Activated naive CD4-positive, alpha-beta T cell treated with anti-CD3 and anti-CD28 coated beads, Interleukin-2, amount 50 U/mL, for 24 hours (primary cell): ENCODE measurements at regions not wholly inside any gene's neighbourhood (a gene's known extent, or its start where the extent isn't known, plus 50 kb on each side); places are given as distances from the start of the nearest gene placed in this dataset.

ENCODE experiments used
- H3K27ac Mint-ChIP-seq: one replicate; pipeline ENCODE4 v1.8.0; 2021; ENCODE audit warnings: mild to moderate bottlenecking, mixed read lengths
- H3K27me3 Mint-ChIP-seq: one replicate; pipeline ENCODE4 v1.8.0; 2021; ENCODE audit warnings: mixed read lengths
- H3K36me3 Mint-ChIP-seq: one replicate; pipeline ENCODE4 v1.8.0; 2021; ENCODE audit warnings: mixed read lengths
- H3K4me1 Mint-ChIP-seq: one replicate; pipeline ENCODE4 v1.8.0; 2021; ENCODE audit warnings: mixed read lengths
- H3K4me3 Mint-ChIP-seq: one replicate; pipeline ENCODE4 v1.8.0; 2021; ENCODE audit warnings: mild to moderate bottlenecking, mixed read lengths
- H3K9me3 Mint-ChIP-seq: one replicate; pipeline ENCODE4 v1.8.0; 2021; ENCODE audit warnings: mixed read lengths

DNA sequence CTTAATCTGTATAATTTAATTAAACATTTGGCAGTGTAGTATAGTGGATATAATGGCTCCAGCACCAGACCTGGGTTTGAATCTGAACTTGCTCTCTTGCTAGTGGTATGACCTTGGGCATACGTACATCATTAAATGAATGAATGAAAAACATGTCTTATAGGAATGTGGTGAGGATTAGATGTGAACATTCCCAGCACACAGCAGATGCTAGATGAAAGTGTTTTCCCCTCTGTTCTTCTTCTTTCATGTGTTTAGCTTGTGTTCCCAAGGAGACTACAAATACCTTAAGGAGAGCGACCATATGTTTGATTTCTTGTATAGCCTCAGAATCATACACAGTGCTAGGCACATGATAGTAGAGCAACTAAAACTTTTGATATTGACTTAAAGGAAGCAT is 56.5 kb downstream of the CT47B1 start:
- Mint-ChIP-seq H3K4me3 (no peak overlapping the region), H3K27me3 (no peaks in the 10 kb centered on the region), H3K9me3 (no peaks in the 10 kb centered on the region), H3K36me3 (no peaks in the 10 kb centered on the region), H3K27ac (no peak overlapping the region), H3K4me1 (no peaks in the 10 kb centered on the region)

DNA sequence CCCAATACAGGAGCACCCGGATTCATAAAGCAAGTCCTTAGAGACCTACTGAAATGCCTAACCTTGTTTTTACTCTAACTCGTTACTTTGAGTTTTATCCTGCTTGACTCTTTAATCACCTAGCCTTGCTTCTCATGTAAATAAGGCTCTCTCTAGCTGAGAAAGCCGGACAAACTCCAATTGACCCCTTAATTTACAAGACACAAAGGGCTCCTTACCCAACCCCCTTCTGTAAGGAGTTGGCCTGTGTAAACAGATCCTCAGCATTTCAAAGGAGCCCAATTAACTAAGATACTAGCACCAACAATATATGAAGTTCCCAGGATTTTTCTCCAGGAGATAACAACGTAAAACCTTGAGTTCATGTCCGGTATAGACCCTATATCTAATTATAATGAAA is 61.7 kb downstream of the CT47B1 start:
- Mint-ChIP-seq H3K9me3 (no peaks in the 10 kb centered on the region), H3K27me3 (no peaks in the 10 kb centered on the region), H3K4me1 (no peaks in the 10 kb centered on the region), H3K36me3 (no peaks in the 10 kb centered on the region), H3K4me3 (no peak overlapping the region), H3K27ac (no peak overlapping the region)

DNA sequence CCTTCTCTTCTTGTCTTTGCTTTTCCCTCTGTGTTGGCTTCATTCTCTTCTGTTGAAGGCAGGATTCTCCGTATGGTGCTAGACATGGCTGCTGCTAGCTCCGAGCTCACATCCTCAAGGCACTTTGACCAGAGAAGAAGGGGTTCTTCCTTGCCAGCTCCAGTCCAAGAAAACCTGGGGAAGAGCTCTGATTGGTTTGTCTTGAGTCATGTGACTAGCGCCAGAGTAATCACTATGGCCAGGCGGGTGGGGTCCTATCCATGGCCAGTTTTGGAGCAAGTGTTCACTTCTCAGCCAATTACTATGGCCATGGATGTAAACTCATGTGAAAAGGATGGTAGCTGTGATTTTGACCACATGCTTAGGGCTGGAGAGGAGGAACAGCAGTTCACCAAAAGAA is 74.2 kb downstream of the CT47B1 start:
- H3K9me3 Mint-ChIP-seq, result no peaks in the 10 kb centered on the region
- no peaks in the 10 kb centered on the region for H3K36me3 Mint-ChIP-seq
- no peaks in the 10 kb centered on the region for H3K27me3 Mint-ChIP-seq
- no peak overlapping the region for H3K27ac Mint-ChIP-seq
- no peak overlapping the region for H3K4me3 Mint-ChIP-seq
- H3K4me1 Mint-ChIP-seq, result peaks cover 40% of the 10 kb centered on the region

DNA sequence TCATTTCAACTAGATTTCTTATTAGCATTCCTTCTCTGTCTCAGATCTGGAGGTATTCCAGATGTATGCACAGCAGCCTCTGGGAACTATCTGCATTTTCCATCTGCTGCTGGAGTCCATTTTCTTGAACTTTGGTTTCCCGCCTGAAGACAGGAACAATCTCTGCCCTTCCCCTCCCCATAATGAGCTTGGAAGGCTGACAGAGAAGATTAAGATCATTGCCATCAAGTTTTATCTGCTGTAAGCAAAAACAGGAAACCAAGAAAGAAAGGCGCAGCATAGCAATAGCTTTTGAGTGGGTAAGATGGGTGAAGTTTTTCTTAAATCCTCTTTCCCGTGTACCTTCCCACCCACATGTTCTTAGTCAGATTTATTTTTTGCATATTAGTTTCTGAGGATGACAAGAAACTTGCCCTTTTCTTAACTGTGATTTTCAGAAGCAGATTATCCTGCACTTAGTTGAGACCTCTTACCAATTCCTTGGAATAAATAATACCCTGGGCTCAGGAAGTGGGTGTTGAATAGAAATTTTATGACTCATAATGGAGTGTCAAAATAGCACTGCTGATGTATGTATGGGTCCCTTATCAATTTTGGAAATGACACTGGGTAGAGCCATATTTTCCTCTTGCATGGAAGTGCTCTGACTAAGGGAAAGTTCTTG is 78.3 kb downstream of the CT47B1 start:
- H3K9me3 Mint-ChIP-seq, result no peaks in the 10 kb centered on the region
- peak overlapping the region; percentile 55 for H3K27ac Mint-ChIP-seq
- no peaks in the 10 kb centered on the region for H3K27me3 Mint-ChIP-seq
- H3K36me3 Mint-ChIP-seq, result no peaks in the 10 kb centered on the region
- peak overlapping the region; percentile 26 for H3K4me3 Mint-ChIP-seq
- peaks cover 61% of the 10 kb centered on the region for H3K4me1 Mint-ChIP-seq

DNA sequence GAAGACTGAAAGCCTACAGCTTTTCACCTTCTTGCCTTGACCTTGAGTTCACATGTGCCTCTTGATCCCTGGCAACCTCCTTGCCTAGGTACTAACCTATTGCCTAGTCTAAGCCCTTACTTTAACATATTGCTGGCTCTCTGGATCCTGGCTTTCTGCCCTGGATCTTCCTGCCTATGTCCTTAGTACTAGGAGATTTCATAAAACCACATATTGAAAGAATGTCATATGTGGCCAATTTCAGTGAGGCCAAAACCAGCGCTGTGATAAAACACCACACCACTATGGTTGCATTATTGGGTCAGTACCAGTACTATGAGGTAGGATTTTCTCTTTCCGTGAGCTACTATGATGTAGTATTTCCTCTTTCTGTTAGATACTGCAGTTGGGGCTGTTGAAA is 80.4 kb downstream of the CT47B1 start:
- Mint-ChIP-seq H3K27ac (no peak overlapping the region), H3K27me3 (no peaks in the 10 kb centered on the region), H3K4me3 (no peak overlapping the region), H3K36me3 (no peaks in the 10 kb centered on the region), H3K4me1 (peaks cover 60% of the 10 kb centered on the region), H3K9me3 (no peaks in the 10 kb centered on the region)

DNA sequence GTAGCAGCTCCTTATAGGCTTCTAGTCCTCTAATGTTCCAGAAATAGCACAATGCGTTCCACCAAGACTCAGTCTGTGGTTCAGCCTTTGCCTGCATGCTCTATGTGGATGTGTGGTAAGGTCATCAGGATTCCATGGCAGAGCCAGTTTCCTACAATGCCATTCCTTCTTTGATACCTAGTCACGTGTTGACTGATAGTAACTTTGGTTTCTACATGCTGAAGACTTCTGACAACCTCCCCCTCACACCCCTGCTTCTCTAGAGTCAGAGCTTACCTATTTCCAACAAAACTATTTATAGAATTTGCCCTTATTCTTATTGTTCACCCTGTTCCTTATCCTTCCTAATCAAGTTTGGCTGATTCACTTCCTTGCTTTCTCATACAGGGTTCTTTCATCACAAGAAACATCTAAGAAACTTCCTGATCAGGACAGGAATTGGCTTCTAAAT is 81.1 kb downstream of the CT47B1 start:
- H3K36me3 Mint-ChIP-seq, result no peaks in the 10 kb centered on the region
- no peaks in the 10 kb centered on the region for H3K27me3 Mint-ChIP-seq
- H3K4me3 Mint-ChIP-seq, result no peak overlapping the region
- H3K27ac Mint-ChIP-seq, result peak overlapping the region; percentile 4
- H3K9me3 Mint-ChIP-seq, result no peaks in the 10 kb centered on the region
- H3K4me1 Mint-ChIP-seq, result peaks cover 58% of the 10 kb centered on the region

DNA sequence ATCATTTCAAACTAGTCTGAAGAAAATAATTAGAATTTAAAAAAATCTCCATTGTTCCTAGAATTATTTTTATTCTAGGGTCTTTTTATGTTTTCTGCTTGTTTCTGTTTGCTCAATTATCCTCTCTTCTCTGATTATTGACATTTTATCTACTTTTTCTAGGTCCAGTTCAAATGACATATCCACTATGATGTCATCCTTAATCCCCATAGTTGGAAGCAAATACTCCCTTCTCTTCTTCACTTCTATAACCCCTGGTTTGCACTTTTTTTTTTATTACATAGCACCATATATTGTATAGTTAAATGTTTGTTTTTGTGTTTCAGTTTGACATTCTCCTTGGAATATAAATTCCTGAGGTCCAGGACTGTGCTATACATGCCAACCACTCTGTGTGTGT is 82.6 kb downstream of the CT47B1 start:
- no peaks in the 10 kb centered on the region for H3K36me3 Mint-ChIP-seq
- H3K9me3 Mint-ChIP-seq, result no peaks in the 10 kb centered on the region
- H3K4me1 Mint-ChIP-seq, result peaks cover 48% of the 10 kb centered on the region
- H3K27ac Mint-ChIP-seq, result no peak overlapping the region
- H3K27me3 Mint-ChIP-seq, result no peaks in the 10 kb centered on the region
- no peak overlapping the region for H3K4me3 Mint-ChIP-seq

DNA sequence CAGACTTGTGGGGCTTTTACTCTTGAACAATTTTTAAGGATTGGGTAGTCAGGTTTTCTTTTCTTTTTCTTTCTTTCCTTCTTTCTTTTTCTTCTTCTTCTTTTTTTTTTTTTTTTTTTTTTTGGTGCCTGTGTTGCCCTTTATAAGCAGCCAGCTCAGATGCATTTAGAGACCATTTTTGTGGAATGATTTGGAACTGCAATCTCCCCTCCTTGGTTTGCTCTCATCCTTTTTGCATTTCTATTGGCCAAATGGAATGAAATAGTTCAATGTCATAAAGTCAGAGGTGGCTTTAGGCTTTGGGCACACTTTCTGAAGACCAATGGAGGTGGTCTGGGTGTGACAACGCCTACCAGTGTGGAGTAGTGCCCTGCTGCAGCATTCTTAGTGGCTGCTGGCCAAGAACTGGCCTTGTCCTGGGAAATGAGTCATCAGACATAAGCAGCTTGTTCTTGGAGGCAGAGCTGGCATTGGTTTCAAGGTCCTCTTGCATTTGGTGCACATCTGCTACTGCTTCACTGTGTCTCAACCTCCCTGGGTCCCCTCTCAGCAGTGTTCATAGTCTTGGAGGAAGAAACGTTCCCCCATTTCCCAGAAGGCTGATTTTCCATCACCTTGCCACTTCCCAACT is 84.5 kb downstream of the CT47B1 start:
- Mint-ChIP-seq H3K4me1 (peaks cover 31% of the 10 kb centered on the region), H3K4me3 (peak overlapping the region; percentile 42), H3K27me3 (no peaks in the 10 kb centered on the region), H3K27ac (no peak overlapping the region), H3K36me3 (no peaks in the 10 kb centered on the region), H3K9me3 (no peaks in the 10 kb centered on the region)

DNA sequence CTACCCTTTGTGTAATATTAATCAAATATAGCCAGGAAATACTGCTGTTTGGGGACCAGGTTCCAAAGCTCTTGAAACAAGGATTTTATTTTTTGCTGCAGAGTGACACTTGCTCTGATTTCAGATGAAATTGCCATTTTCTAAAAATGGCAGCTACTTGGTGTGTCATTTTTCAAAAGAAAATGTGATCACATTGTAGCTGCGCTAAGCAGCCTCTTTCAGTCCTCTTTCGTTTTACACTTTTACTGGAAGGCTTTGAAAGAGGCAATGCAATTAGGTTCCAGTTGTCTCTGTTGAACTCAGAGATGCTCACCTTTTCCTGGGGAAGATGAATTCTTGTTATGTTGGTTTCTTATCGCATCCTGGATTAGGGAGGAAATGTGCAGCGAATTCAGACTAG is 85.1 kb downstream of the CT47B1 start:
- no peaks in the 10 kb centered on the region for H3K27me3 Mint-ChIP-seq
- no peaks in the 10 kb centered on the region for H3K9me3 Mint-ChIP-seq
- H3K4me1 Mint-ChIP-seq, result peaks cover 25% of the 10 kb centered on the region
- H3K27ac Mint-ChIP-seq, result no peak overlapping the region
- H3K4me3 Mint-ChIP-seq, result no peak overlapping the region
- no peaks in the 10 kb centered on the region for H3K36me3 Mint-ChIP-seq

DNA sequence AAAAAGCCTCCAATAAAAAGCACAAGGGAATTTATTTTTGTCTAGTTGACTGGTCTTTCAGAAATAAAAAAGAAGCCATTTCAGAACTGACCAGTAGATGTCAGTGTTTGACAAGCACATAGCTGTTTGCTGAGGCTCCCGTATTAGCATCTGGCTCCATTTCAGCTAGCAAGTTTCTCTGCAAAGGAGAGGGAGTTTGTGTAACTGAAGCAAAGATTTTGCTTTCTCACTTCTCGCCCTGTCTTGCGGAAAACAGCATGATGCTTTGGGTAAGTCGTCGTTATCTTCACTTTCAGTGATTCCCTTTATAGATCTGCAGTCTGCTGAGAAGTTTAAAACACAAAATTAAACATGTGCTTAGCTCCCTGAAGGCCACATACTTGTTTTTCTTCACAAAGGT is 85.5 kb downstream of the CT47B1 start:
- Mint-ChIP-seq H3K4me1 (peaks cover 21% of the 10 kb centered on the region), H3K4me3 (no peak overlapping the region), H3K27me3 (no peaks in the 10 kb centered on the region), H3K9me3 (no peaks in the 10 kb centered on the region), H3K27ac (no peak overlapping the region), H3K36me3 (no peaks in the 10 kb centered on the region)

DNA sequence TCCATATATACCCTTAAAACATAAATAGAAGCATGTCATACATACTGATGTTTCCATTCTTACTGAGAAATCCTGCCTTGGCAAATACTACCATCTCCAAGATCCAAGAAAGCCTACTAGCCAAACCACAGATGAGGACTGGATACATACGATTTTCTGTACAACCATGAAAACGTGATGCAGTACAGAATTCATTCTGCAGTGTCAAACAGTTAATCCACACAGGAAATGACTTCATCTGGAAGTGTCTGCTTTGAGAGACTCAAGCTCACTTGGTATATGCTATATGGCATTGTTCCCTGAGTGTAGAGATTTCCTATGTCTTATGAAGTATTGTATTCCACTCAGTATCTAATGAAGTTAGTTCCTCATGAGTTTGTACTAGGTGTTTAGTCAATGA is 94.3 kb downstream of the CT47B1 start:
- H3K27me3 Mint-ChIP-seq, result no peaks in the 10 kb centered on the region
- H3K4me3 Mint-ChIP-seq, result no peak overlapping the region
- no peaks in the 10 kb centered on the region for H3K4me1 Mint-ChIP-seq
- no peak overlapping the region for H3K27ac Mint-ChIP-seq
- H3K36me3 Mint-ChIP-seq, result no peaks in the 10 kb centered on the region
- H3K9me3 Mint-ChIP-seq, result no peaks in the 10 kb centered on the region

DNA sequence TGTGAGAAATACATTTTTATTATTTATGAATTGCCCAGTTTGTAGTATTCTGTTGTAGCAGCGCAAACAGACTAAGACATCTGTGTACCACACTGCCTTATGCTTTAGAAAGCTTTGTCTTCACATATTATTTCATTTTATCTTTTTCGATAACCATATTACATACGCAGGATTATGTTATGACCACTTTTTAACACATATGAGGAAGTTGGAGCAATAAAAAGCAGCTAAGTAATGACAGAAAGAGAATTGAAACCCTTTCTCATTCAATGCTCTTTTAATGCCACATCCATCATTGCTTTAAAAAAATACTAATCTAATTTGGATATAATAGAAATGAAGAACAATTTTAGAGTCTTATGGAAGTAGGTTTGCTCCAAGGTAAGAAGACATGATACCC is 99.7 kb downstream of the CT47B1 start:
- H3K36me3 Mint-ChIP-seq, result no peaks in the 10 kb centered on the region
- H3K27me3 Mint-ChIP-seq, result no peaks in the 10 kb centered on the region
- H3K4me3 Mint-ChIP-seq, result no peak overlapping the region
- no peaks in the 10 kb centered on the region for H3K9me3 Mint-ChIP-seq
- H3K27ac Mint-ChIP-seq, result no peak overlapping the region
- no peaks in the 10 kb centered on the region for H3K4me1 Mint-ChIP-seq

DNA sequence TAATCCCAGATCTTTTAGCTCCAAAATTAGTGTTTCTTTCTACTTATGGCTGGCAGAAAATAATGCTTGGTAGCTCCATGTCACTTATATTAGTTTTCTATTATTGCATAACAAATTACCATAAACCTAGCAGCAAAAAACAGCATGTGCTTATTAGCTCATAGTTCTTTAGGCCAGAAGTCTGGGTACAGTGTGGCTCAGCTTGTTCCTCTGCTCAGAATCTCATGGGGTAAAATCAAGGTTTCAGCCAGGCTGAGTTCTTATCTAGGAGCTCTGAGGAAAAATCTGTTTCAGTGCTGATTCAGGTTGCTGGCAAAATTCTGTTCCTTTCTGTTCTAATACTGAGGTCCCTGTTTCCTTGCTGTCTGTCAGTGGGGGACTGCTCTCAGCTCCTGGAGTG is 101.1 kb downstream of the CT47B1 start:
- Mint-ChIP-seq H3K36me3 (no peaks in the 10 kb centered on the region), H3K27me3 (no peaks in the 10 kb centered on the region), H3K4me1 (no peaks in the 10 kb centered on the region), H3K27ac (no peak overlapping the region), H3K9me3 (no peaks in the 10 kb centered on the region), H3K4me3 (no peak overlapping the region)

DNA sequence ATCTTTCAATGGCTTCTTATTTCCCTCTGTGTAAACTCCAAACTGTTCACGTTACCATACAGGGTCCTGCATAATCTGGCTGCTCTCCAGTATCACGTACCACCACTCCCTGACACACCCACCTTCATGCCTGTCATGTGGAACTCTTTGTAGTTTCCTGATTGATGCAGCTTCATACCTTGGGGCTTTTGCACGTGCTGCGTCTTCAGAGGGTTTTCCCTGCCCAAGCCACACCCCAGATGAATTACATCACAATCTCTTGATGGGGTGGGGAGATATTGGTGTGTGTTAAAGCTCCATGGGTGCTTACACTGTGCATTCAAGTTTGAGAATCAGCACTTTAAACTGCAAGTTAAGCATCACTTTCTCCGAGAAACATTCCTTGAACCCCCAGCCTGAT is 101.9 kb downstream of the CT47B1 start:
- H3K4me3 Mint-ChIP-seq, result no peak overlapping the region
- no peaks in the 10 kb centered on the region for H3K4me1 Mint-ChIP-seq
- H3K27me3 Mint-ChIP-seq, result no peaks in the 10 kb centered on the region
- no peaks in the 10 kb centered on the region for H3K36me3 Mint-ChIP-seq
- H3K9me3 Mint-ChIP-seq, result no peaks in the 10 kb centered on the region
- peak overlapping the region; percentile 15 for H3K27ac Mint-ChIP-seq

DNA sequence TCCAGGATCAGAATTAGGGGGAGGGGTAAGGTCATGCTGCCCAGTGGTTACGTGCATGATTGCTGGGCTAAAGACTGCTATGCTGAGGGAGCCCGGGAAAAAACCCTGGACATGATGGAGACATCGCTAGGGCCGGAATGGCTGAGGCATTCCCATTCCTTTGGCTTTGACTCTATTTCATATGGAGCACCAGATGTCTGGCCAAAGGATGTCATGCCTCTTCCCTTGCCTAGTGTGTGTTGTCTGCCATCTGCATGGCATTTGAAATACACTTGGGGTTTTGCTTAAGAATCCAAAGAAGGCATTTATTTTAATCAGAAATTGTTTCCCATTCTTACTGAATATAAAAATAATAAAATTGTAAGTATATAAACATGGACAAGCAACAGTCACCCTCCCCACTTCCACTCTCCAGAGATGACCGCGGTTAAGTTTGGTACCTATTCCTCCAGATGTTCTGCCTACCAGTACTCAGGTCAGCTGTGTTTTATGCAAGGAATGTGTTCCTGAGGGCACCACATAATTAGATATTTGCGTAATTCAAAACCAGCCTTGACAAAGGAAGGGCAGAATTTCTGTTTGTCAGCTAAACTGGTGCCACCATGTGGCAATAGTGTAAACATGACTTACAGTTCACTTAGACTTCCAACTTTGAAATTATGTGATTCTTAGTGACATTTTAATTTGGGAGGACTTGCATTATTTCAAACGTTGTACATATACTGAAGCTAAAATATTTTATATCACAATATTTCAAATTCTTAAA is 105.9 kb downstream of the CT47B1 start:
- Mint-ChIP-seq H3K9me3 (no peaks in the 10 kb centered on the region), H3K36me3 (no peaks in the 10 kb centered on the region), H3K27ac (no peak overlapping the region), H3K27me3 (no peaks in the 10 kb centered on the region), H3K4me1 (no peaks in the 10 kb centered on the region), H3K4me3 (no peak overlapping the region)

DNA sequence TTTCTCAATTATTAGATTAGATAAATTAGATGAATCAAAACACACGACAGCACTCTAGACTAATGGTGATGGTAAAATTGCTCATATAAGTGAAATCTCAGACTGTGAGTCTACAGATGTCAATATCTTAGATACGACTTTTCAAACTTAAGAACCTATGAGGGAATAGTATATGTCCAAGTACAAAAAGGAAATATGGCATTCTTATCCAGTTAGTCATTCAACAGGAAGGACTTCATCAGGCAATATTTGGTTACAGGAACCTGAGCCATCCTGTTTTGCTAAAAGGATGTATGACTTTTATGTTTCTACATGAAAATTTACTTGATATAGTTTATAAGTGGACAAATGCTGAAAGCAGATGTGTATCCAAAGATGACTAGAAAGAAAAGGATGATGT is 107.0 kb downstream of the CT47B1 start:
- Mint-ChIP-seq H3K9me3 (no peaks in the 10 kb centered on the region), H3K27ac (no peak overlapping the region)

More for the DNA sequence above, 107.0 kb downstream of the CT47B1 start:
- no peaks in the 10 kb centered on the region for H3K4me1 Mint-ChIP-seq
- no peaks in the 10 kb centered on the region for H3K27me3 Mint-ChIP-seq
- H3K4me3 Mint-ChIP-seq, result no peak overlapping the region
- H3K36me3 Mint-ChIP-seq, result no peaks in the 10 kb centered on the region
